ENCODE measurements at regions not wholly inside any gene's neighbourhood (a gene's known extent, or its start where the extent isn't known, plus 50 kb on each side); places are given as distances from the start of the nearest gene placed in this dataset.
A peak's percentile ranks its signal among the peaks of the same experiment; 100 is the strongest.

DNA sequence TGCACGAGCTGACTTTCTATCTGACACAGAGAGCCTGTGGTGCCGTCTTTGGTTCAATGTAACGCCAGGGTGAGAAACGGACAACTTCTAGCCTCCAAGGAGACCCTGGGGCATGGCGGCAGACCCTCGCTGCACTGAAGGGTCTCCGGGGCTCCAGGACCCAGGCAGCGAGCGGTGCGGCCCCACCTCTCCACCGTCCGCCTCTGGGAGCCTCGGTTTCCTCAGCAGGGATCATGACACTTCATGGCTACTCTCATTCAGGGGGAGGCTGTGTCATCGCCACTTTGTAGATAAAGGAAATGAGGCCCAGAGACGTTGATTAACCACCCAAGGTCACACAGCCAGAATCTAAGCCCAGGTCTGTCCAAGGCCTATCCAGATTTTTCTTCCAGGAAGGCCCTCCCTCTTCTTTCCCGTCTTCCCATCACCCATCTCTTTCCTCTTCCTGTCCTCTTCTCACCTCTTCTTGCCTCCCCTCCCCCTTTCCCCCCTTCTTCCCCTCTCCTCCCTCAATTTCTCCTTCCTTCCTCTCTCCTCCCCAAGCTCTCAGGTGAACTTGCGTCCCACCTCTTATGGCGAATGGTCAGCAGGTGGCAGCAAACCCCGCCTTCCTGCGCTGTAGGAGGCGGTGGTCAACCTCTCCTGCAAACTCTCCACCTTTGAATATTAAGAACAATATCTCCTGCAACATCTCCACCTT is 69.3 kb upstream of the HMX1 start:
- ChIA-PET POLR2A (no interaction called here), CTCF (no interaction called here)
- Mint-ChIP-seq H3K4me3 (no peak overlapping the region), H3K27ac (no peak overlapping the region), H3K36me3 (no peaks in the 10 kb centered on the region), H3K9me3 (peaks cover 0 to 3% (median 0%) of the 10 kb centered on the region in 5 donors), H3K27me3 (no peaks in the 10 kb centered on the region), H3K4me1 (no peaks in the 10 kb centered on the region)
- no peak overlapping the region for H3K27ac ChIP-seq (ENCODE audit: low read depth, low read length)
- no peaks in the 10 kb centered on the region for H3K9me3 ChIP-seq (ENCODE audit: low read length)
- H3K36me3 ChIP-seq (ENCODE audit: insufficient read depth, low read length): no peaks in the 10 kb centered on the region
- H3K27me3 ChIP-seq (ENCODE audit: insufficient read depth, low read length, poor library complexity, severe bottlenecking): no peaks in the 10 kb centered on the region
- no peaks in the 10 kb centered on the region for H3K4me1 ChIP-seq (ENCODE audit: insufficient read depth, low read length)
- no peak overlapping the region for H3K4me3 ChIP-seq (ENCODE audit: low read length)
- DNase-seq: no peak

DNA sequence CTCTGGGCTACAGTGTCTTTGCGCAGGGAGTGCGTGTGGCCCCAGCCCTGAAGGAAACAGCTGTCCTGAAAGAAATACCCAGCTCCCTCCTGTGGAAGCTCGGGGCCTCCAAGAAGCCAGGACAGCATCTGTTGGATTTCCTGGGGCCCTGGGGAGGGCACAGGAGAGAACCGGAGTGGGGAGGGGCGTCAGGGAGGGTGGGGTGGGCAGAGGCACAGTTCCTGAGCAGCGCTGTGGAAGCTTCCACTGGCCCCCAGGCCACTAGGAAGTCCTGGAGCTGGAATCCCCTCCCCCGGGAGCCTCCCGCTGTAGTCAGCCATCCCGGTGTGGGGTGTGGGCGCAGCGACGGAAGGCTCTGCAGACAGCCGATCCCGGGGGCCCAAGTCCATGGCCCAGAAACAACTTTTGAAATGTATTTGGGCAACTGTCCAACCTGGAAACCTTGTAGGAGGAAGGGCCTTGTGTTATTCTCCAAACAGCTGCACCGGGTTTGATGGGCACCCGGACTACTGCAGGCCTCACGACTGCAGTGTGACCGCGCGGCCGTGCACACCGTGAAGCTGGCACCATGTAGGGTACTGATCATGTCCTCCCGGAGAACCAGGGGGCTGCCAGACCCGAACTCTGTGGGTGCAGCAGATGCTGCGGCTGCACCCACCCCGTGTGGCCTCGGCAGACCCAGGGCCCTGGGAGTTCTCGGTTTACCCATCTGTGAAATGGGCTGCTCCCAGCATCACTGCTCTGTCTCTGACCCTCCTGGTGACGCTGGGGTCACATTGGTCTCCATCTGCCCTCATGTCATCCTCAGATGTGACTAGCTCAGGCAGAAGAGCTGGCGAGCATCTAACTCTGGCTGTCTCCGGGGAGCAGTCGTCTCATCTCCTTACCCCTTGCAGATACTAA is 68.5 kb upstream of the HMX1 start:
- no peak overlapping the region for H3K27ac ChIP-seq (ENCODE audit: low read depth, low read length)
- no peak for DNase-seq
- H3K4me1 ChIP-seq (ENCODE audit: insufficient read depth, low read length): no peaks in the 10 kb centered on the region
- ChIA-PET POLR2A (no interaction called here), CTCF (no interaction called here)
- Mint-ChIP-seq H3K4me1 (no peaks in the 10 kb centered on the region), H3K27me3 (no peaks in the 10 kb centered on the region), H3K4me3 (no peak overlapping the region), H3K9me3 (peaks cover 0 to 6% (median 0%) of the 10 kb centered on the region in 5 donors), H3K27ac (no peak overlapping the region), H3K36me3 (no peaks in the 10 kb centered on the region)
- no peaks in the 10 kb centered on the region for H3K27me3 ChIP-seq (ENCODE audit: insufficient read depth, low read length, poor library complexity, severe bottlenecking)
- H3K4me3 ChIP-seq (ENCODE audit: low read length): no peak overlapping the region
- H3K36me3 ChIP-seq (ENCODE audit: insufficient read depth, low read length): no peaks in the 10 kb centered on the region
- no peaks in the 10 kb centered on the region for H3K9me3 ChIP-seq (ENCODE audit: low read length)

GRCh38 chr4:8939160-8939839 is 67.7 kb upstream of the HMX1 start:
- H3K36me3 Mint-ChIP-seq: no peaks in the 10 kb centered on the region
- no peaks in the 10 kb centered on the region for H3K9me3 ChIP-seq (ENCODE audit: low read length)
- H3K27ac Mint-ChIP-seq: no peak overlapping the region
- H3K4me3 Mint-ChIP-seq: no peak overlapping the region
- H3K4me3 ChIP-seq (ENCODE audit: low read length): no peak overlapping the region
- no peaks in the 10 kb centered on the region for H3K4me1 ChIP-seq (ENCODE audit: insufficient read depth, low read length)
- ChIA-PET CTCF (no interaction called here), POLR2A (no interaction called here)
- H3K9me3 Mint-ChIP-seq: peaks cover 3 to 6% (median 3%) of the 10 kb centered on the region in 5 donors
- no peaks in the 10 kb centered on the region for H3K4me1 Mint-ChIP-seq
- H3K36me3 ChIP-seq (ENCODE audit: insufficient read depth, low read length): no peaks in the 10 kb centered on the region
- H3K27ac ChIP-seq (ENCODE audit: low read depth, low read length): no peak overlapping the region
- no peaks in the 10 kb centered on the region for H3K27me3 Mint-ChIP-seq
- H3K27me3 ChIP-seq (ENCODE audit: insufficient read depth, low read length, poor library complexity, severe bottlenecking): no peaks in the 10 kb centered on the region
- no peak for DNase-seq

DNA sequence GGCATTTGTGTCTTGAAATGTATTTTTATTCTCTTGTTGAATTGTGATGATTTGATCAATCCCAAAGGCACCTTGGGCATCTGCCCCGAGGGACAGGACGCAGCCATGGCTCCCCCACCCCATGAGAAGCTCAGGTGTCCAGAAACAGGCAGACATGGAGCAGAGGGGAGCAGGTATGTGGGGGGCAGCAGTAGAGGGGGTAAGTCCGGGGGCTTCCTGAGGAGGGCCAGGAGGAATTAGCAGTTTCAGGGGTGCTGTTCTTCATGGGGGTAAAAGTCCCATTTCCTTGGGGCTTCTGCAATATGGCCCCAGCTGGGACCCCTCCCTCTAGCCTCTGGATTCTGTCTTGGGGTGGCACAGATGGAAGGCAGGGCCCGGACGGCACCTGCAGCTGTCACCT is 67.0 kb upstream of the HMX1 start:
- no peaks in the 10 kb centered on the region for H3K4me1 ChIP-seq (ENCODE audit: insufficient read depth, low read length)
- H3K27ac Mint-ChIP-seq: no peak overlapping the region
- H3K27ac ChIP-seq (ENCODE audit: low read depth, low read length): no peak overlapping the region
- ChIA-PET CTCF (no interaction called here), POLR2A (no interaction called here)
- H3K4me3 ChIP-seq (ENCODE audit: low read length): no peak overlapping the region
- H3K36me3 Mint-ChIP-seq: no peaks in the 10 kb centered on the region
- no peak for DNase-seq
- H3K27me3 Mint-ChIP-seq: no peaks in the 10 kb centered on the region
- H3K36me3 ChIP-seq (ENCODE audit: insufficient read depth, low read length): no peaks in the 10 kb centered on the region
- H3K4me1 Mint-ChIP-seq: no peaks in the 10 kb centered on the region
- no peaks in the 10 kb centered on the region for H3K27me3 ChIP-seq (ENCODE audit: insufficient read depth, low read length, poor library complexity, severe bottlenecking)
- no peaks in the 10 kb centered on the region for H3K9me3 ChIP-seq (ENCODE audit: low read length)
- no peak overlapping the region for H3K4me3 Mint-ChIP-seq
- peaks cover 3 to 10% (median 5%) of the 10 kb centered on the region in 5 donors for H3K9me3 Mint-ChIP-seq

DNA sequence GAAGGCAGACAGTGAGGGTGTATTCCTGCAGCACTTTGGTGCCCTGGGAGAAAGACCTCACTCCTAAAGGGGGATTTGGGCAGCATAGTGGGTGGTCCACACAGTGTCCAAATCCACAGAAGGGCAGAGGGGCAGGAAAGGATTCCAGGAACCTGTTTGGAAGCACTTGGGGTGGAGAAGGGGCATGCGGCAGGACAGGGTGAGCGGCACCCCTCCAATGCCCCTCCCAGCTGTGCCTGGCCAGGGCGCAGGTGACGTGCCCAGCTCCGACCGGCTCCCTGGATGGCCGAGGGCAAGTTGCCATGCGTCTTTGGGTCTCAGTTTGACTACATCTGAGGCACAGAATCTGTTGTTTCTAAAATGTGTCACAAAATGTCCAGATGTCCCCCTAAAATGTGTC is 66.5 kb upstream of the HMX1 start:
- Histone ChIP-seq H3K4me3 (ENCODE audit: low read length) (no peak overlapping the region), H3K9me3 (ENCODE audit: low read length) (no peaks in the 10 kb centered on the region), H3K27ac (ENCODE audit: low read depth, low read length) (no peak overlapping the region), H3K36me3 (ENCODE audit: insufficient read depth, low read length) (no peaks in the 10 kb centered on the region), H3K4me1 (ENCODE audit: insufficient read depth, low read length) (no peaks in the 10 kb centered on the region), H3K27me3 (ENCODE audit: insufficient read depth, low read length, poor library complexity, severe bottlenecking) (no peaks in the 10 kb centered on the region)
- Mint-ChIP-seq H3K27me3 (no peaks in the 10 kb centered on the region), H3K4me1 (no peaks in the 10 kb centered on the region), H3K27ac (no peak overlapping the region), H3K4me3 (peak overlapping the region in 1 of 7 donors; percentile 68), H3K9me3 (peaks cover 3 to 15% (median 5%) of the 10 kb centered on the region in 5 donors), H3K36me3 (no peaks in the 10 kb centered on the region)
- ChIA-PET POLR2A (no interaction called here), CTCF (no interaction called here)
- no peak for DNase-seq

DNA sequence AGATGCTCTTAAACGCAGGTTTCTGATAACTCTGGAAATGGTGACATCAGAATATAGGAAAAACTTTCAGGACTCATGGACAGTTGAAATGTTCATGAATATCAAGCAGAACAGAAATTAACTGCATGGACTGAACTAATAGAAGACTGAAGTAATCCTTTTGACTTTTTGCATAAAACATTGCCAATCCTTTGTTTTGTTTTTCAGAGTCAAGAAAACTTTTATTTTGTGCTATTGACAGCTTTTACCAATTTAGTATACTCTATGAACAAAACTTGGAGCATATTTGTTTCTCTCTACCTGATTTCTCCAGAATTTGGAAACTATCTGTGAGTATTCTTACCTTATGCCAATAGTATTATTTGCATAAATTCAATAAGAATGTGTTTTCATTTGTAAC is 61.2 kb upstream of the HMX1 start:
- H3K36me3 ChIP-seq (ENCODE audit: insufficient read depth, low read length): no peaks in the 10 kb centered on the region
- H3K27ac Mint-ChIP-seq: no peak overlapping the region
- H3K4me1 ChIP-seq (ENCODE audit: insufficient read depth, low read length): no peaks in the 10 kb centered on the region
- H3K27ac ChIP-seq (ENCODE audit: low read depth, low read length): no peak overlapping the region
- no peaks in the 10 kb centered on the region for H3K4me1 Mint-ChIP-seq
- H3K27me3 ChIP-seq (ENCODE audit: insufficient read depth, low read length, poor library complexity, severe bottlenecking): no peaks in the 10 kb centered on the region
- no peak for DNase-seq
- no peaks in the 10 kb centered on the region for H3K9me3 ChIP-seq (ENCODE audit: low read length)
- POLR2A ChIA-PET: no interaction called here
- no peaks in the 10 kb centered on the region for H3K36me3 Mint-ChIP-seq
- no peak overlapping the region for H3K4me3 ChIP-seq (ENCODE audit: low read length)
- H3K9me3 Mint-ChIP-seq: peaks cover 0 to 18% (median 5%) of the 10 kb centered on the region in 5 donors
- no peaks in the 10 kb centered on the region for H3K27me3 Mint-ChIP-seq
- H3K4me3 Mint-ChIP-seq: no peak overlapping the region
- CTCF ChIA-PET: no interaction called here

DNA sequence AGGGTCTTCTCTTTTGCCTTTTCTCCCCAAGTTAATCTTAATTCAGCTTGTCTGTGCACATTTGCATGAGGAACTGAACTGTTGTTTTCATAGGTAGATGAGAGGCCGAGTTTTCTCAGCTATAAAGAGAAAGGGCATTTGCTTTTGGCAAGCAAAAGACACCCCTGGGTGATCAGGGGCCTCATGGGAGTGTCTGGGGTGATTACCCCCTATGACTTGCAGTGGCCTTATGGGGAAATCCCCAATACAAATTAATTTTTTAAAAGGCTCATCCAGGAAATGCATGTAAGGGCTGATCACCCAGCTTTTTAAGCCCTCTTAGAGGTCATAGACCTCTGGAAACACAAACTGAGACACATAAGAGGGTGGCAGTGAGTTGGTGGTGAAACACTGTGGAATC is 56.4 kb upstream of the HMX1 start:
- Mint-ChIP-seq H3K36me3 (no peaks in the 10 kb centered on the region), H3K9me3 (peaks cover 3 to 14% (median 6%) of the 10 kb centered on the region in 5 donors), H3K4me3 (no peak overlapping the region), H3K4me1 (no peaks in the 10 kb centered on the region), H3K27me3 (peaks cover 0 to 3% of the 10 kb centered on the region in 2 donors), H3K27ac (no peak overlapping the region)
- Histone ChIP-seq H3K36me3 (ENCODE audit: insufficient read depth, low read length) (no peaks in the 10 kb centered on the region), H3K4me1 (ENCODE audit: insufficient read depth, low read length) (no peaks in the 10 kb centered on the region), H3K9me3 (ENCODE audit: low read length) (no peaks in the 10 kb centered on the region), H3K27me3 (ENCODE audit: insufficient read depth, low read length, poor library complexity, severe bottlenecking) (no peaks in the 10 kb centered on the region), H3K4me3 (ENCODE audit: low read length) (no peak overlapping the region), H3K27ac (ENCODE audit: low read depth, low read length) (no peak overlapping the region)
- ChIA-PET CTCF (no interaction called here), POLR2A (no interaction called here)
- no peak for DNase-seq

- CTCF ChIA-PET: no interaction called here
- DNase-seq: no peak
Measured at GRCh38 chr4:8922481-8922880, 50.8 kb upstream of the HMX1 start.

More at GRCh38 chr4:8922481-8922880, 50.8 kb upstream of the HMX1 start:
- Histone ChIP-seq H3K4me3 (ENCODE audit: low read length) (no peak overlapping the region), H3K27me3 (ENCODE audit: insufficient read depth, low read length, poor library complexity, severe bottlenecking) (no peaks in the 10 kb centered on the region), H3K36me3 (ENCODE audit: insufficient read depth, low read length) (no peaks in the 10 kb centered on the region), H3K27ac (ENCODE audit: low read depth, low read length) (no peak overlapping the region), H3K9me3 (ENCODE audit: low read length) (no peaks in the 10 kb centered on the region), H3K4me1 (ENCODE audit: insufficient read depth, low read length) (peaks cover 3% of the 10 kb centered on the region)
- H3K4me1 Mint-ChIP-seq: no peaks in the 10 kb centered on the region
- H3K4me3 Mint-ChIP-seq: no peak overlapping the region
- no peaks in the 10 kb centered on the region for H3K36me3 Mint-ChIP-seq
- POLR2A ChIA-PET: no interaction called here
- peaks cover 3 to 11% of the 10 kb centered on the region in 2 donors for H3K27me3 Mint-ChIP-seq
- no peak overlapping the region for H3K27ac Mint-ChIP-seq
- peaks cover 8 to 15% (median 9%) of the 10 kb centered on the region in 5 donors for H3K9me3 Mint-ChIP-seq

All from CD8-positive, alpha-beta memory T cell (primary cell).